Forelimb muscle (tissue), 1 donor: ENCODE measurements at regions not wholly inside any gene's neighbourhood (a gene's known extent, or its start where the extent isn't known, plus 50 kb on each side); places are given as distances from the start of the nearest gene placed in this dataset.
"Not testable (repeated sequence)": the region's sequence is repeated elsewhere in the genome, so short reads cannot be mapped to it uniquely, and the experiment has no call there.

Experiments
- DNase-seq: peaks from one replicate; pipeline ENCODE4 v3.0.0-alpha.2; 2013; ENCODE audit warnings: low read depth

DNA sequence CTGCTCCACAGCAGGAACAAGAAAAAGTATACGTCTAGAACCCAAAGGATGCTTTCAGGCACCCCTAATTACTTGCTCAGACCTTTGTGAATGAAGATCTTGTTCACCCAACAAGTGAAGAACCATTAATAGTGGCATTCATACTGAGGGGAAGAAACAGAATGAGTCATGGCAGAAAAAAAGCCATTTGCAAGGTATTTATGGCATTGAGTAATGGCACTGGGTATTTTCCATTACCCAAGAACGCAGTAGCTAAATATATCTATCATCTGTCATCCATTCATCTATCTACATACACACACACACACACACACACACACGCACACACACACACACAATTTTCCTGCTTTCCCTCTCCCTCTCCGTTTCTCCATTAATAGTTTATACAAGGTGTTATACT, 56.4 kb upstream of the XIRP2 start:
- no peak for DNase-seq

DNA sequence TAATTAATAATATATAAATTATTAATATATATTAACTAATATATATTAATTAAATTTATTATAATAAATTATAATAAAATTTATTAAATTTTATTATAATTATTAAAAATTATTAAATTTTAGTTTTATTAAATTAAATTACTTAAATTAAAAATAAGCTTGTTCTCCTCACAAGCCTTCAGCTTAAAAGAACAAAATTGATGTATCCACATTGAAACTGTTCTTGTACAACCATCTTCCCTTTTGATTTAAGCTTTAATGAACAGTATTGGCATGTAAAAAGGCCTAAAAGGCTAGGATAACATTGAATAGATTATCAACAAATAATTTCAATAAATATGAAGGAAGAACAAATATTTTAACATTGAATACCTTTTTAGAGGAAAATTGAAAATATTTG, 62.4 kb upstream of the XIRP2 start:
- no peak for DNase-seq

DNA sequence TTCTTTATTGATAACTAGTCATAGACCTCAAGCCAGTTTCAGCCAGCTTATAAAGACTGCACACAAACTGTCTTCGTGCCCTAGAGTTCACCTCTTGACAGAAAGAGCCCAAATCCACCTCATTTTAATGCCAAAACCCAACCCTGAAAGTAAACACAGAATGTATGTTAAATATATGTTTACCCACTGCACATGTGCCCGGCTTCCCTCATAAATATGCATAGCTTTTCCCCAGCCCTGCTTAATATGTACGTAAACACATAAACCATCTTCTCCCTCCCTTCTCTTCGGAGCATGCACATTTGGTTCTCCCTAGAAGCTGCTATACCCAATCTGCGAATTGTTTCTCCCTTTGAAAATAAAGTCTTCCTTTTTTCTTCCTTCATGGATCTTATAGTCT, 73.9 kb upstream of the XIRP2 start:
- DNase-seq: no peak

DNA sequence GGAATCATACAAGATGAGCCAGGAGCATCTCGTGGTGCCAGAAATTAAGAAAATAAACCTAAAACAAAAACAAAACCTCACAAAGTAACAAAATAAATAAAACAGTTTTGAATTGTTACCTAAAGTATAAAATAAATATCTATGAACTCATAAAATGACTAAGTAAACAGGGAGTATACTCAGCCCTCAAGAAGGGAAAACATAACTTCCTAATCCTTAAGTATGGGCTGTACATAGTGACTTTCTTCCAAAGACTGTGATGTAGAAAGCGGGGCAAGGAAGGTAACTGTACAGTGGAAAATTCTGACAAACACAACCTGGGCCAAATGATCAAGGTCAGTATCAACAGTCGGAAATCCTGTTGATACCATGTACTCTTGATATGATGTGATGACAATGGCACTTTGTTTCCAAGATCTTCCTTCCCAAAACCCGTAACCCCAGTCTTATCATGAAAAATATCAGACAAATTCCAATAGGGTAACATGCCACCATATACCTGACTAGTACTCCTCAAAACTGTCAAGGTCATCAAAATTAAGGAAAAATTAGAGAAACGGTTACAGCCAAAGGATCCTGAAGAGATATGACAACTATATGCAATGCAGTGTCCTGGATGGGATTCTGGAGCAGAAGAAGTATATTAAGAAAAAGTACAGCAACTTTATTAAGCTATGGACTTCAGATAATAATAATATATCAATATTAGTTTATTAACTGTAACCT, 76.0 kb upstream of the XIRP2 start:
- no peak for DNase-seq

DNA sequence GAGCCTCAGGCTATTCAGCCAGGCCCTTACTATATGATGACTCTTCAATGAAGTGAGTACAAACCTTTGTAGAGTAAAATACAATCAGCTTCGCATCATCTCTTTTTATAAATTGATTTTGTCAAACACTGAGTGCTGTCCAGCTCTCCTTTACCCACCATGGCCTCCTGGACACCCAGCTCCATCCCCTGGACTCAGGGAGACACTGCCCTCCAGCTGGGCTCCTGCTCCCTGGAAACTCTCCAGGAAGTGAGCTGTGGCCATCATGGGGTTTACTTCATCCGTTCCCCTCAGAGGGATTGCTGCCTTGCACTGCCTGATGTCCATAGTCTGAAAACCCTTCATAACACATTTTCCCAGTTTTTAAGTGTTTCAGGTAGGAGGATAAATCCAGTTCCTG, 82.5 kb upstream of the XIRP2 start:
- no peak for DNase-seq

DNA sequence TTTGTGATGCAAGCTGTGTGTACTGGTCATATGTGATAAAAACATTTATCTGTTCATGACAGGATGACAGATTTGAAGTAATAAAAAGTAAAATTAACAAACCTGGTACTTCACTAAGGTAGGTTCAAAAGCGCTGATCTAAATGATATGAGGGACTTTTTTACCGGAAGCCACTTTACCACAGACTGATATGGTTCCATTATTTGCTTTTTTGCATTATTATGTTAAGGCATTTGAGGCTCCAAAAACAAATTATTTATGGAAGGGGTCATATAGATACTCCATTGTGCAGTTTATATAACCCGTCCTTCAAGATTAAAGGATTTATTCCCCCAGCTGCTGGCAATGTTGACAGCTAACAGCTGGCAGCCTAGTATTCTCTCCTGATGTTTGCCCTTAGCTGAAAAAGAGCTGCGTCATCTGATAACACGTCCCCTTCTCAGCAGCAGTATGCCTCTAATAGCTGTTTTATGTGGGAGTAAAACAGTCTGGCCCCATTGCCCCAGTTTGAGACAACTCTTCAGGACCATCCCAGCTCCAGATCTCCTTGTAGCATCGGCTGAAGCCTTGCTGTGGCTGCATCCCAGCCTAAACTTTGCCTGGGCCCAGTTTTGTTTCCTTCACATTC, 84.8 kb upstream of the XIRP2 start:
- no peak for DNase-seq

DNA sequence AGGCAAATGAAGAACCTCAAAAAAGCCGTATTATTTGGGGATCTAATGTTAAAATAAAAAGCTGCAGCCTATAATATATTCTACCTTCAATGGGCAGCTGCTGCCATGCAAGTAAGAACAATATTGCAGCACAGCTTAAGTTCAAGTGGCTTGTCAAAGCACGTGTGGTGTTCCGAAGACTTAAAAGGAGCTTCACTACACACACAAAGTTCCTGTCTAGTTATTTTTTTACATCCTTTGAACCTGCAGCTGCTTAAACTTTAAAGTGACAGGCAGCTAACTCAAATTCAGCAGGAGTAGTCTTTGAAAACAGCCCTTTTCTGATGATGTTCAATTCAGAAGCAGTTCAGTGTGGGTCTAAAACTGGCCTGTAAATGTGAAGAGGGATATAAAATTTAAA, 85.8 kb upstream of the XIRP2 start:
- DNase-seq: no peak

DNA sequence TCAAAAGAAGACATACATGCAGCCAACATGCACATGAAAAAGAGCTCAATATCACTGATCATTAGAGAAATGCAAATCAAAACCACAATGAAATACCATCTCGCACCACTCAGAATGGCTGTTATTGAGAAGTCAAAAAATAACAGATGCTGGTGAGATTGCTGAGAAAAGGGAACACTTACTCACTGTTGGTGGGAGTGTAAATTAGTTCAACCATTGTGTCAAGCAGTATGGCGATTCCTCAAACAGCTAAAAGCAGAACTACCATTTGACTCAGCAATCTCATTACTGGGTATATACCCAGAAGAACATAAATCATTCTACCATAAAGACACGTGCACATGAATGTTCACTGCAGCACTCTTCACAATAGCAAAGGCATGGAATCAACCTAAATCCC, 95.5 kb upstream of the XIRP2 start:
- no peak for DNase-seq

DNA sequence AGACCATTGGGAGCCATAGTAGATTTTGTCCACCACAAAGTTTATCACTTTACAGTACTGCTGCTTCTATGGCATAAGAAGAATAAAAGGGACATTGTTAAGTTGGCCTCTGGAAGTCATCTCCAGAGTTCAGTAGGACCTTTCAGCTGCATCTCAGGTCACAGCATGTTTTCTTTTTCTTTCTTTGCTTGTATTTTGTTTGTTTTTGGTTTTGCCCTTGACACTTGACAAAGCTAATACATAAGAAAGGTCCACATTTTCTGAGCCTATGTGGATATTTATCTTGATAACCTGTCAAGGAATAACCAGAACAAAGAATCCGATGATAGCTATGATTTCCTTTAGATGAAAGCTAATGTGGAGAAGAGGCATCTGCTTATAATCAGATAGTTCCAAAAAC, 101.6 kb upstream of the XIRP2 start:
- DNase-seq: no peak

DNA sequence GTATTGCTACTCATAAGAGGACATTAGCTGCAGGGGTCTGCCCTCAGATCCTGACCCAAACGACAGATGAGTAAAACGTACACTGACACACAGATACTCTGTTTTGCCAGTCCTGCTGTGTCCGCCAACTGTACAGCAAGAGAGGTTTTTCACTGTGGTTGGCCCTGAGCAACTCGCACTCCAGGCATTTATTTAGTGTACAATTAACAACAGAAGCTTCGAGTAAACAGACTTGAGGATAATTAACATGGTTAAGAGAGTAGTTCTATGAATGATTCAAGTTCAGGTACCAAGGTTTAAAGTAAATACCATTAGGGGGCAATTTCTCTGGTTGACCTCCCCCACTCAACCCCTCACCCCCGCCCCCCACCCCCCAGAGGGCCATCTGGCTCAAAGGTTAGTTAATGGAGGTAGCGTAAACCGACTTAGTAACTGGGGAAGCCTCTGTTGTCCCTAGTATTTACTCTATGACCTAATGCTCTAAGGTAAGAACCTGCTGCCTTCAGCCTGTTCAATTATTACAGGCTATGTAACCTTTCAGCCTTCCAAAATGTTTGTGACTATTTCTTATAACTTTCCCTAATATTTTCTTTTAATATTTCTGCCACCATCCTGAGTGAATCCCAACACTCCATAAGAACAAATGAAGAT, 103.9 kb upstream of the XIRP2 start:
- DNase-seq: no peak

DNA sequence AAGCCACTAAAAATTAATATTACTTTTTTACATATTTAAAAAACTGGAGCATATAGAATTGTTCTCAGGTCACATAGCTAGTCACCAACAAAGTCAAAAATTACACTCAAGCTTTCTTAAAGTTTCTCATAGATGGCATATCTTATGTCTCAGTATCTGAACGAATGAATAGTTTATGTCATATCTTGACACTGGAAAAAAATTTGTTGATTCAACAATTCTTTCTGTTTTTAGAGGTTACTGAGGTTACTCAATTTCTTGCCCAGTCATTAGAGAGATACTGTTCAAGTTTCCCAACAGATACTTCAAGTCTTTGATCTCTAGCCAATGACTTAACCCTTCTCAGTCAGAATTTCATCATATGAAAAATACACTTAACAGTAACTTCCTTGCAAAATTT, 113.1 kb upstream of the XIRP2 start:
- no peak for DNase-seq

DNA sequence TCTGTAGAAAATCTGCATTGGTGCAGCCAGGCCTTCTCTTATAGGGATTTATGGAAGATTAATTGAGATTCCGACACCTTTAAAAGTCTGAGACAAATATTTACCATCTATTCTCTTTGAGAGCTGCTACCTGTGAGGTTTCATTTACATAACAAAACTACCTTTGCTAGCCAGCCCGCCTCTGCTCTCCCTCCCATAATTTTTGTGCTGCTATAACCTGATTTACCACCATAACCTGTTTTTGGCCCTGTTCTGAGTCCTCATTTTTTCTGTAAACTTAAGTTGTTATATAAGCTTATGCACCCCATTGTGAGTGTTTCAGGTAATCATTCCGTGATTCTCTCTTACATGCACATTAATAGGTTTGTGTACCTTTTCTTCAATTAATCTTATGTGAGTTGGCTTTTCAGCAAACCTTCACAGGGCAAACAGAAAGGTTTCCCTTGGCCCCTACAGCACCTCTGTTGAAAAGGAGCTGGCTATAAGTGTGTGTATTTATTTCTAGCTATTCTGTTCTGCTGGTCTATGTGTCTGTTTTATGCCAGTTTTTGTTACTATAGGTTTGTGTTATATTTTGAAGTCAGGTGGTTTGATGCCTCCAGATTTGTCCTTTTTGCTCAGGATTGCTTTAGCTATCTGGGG, 114.9 kb upstream of the XIRP2 start:
- DNase-seq: no peak

DNA sequence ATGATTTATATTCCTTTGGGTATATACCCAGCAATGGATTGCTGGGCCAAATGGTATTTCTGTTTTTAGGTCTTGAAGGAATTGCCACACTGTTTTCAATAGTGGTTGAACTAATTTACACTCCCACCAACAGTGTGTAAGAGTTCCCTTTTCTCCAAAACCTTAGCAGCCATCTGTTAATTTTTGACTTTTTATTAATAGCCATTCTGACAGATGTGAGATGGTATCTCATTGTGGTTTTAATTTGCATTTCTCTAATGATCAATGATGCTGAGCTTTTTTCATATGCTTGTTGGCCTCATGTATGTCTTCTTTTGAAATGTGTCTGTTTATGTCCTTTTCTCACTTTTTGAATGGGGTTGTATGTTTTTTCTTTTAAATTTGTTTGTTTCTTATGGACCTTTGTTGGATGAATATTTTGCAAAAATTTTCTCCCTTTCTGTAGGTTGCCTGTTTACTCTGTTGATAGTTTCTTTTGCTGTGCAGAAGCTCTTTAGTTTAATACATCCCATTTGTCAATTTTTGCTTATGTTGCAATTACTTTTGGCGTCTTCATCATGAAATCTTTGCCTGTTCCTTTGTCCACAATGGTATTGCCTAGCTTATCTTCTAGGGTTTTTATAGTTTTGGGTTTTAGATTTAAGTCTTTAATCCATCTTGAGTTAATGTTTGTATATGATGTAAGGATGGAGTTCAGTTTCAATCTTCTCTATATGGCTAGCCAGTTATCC, 119.7 kb upstream of the XIRP2 start:
- no peak for DNase-seq

DNA sequence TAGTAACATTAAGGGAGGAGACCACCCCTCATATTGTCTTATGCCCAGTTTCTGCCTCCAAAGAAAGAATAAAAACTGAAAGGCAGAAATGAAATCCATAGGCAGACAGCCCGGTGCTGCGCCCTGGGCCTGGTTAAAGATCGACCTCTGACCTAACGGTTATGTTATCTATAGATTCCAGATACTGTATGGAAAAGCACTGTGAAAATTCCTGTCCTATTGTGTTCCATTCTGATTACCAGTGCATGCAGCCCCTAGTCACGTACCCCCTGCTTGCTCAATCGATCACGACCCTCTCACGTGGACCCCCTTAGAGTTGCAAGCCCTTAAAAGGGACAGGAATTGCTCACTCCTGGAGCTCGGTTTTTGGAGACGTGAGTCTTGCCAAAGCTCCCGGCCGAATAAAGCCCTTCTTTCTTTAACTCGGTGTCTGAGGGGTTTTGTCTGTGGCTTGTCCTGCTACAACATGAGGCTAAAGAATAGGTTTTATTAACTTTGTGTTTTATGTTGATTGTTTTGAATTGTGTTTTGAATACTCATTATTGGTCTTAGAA, 121.4 kb upstream of the XIRP2 start:
- not testable (repeated sequence) for DNase-seq

DNA sequence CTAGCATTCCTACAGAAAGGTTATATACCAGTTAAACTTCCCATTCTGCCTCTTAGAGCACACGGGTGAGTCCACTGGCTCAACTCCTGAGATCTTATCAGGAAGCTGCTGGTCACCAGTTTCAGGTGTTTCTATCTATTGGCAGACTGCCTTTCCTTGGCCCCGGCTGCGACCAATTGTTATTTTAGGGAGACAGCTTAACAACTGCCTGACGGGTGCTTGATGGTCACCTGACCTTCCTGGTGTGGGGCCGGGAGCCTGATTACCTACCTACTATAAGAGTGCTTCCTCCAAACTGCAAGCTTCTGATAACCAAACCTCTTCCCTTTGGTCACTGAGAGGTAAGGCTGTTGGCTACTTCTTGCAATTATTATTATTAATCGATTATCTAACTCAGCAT, 122.1 kb upstream of the XIRP2 start:
- DNase-seq: no peak

DNA sequence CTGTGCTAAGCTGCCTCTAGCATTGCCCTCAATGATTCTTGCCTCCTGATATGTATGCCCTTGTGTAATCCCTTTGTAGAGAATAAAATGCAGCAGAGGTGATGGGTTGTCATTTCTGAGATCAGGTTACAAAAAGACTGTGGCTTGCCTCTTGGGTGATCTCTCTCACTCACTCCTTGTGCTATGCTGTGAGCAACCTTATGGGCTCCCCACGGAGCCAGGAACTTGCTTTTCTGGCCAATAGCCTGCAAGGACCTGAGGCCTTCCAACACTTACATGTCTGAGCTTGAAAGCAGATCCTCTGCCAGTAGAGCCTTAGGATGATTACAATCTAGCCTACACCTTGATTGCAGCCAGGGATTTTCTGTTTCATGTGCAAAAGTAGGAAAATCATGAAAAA, 123.1 kb upstream of the XIRP2 start:
- DNase-seq: no peak

DNA sequence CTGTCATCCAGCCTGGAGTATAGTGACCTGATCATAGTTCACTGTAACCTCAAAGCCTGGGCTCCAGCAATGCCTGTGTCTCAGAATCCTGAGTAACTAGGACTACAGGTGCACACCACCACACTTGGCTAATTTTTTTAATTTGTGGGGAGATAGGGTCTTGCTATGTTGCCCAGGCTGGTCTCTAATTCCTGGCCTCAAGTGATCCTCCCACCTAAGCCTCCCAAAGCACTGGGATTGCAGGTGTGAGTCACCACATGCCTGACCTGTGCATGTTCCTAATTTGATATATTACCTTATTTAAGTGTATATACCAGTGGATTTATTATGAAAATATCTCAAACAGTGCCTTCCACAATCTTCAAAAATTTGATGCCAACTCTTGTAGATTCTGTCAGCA, 123.6 kb upstream of the XIRP2 start:
- no peak for DNase-seq

DNA sequence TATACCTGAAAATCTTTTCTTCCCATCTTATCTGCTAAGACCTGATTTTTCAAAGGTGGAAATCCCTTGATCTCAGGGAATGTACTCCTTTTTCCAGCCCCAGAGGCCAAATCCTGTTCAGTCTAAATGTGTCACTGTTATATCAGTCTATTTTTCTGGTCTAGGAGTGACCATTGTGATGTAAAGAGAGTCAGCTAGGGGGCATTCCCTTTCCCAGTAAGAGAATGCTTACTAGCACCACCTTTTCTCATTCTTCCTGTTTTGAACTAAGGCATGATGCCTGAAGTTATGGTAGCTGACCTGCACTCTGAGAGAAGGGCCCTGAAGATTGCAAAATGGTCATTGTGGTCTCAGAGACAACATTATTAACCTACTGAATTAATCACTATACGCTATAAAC, 124.1 kb upstream of the XIRP2 start:
- no peak for DNase-seq

DNA sequence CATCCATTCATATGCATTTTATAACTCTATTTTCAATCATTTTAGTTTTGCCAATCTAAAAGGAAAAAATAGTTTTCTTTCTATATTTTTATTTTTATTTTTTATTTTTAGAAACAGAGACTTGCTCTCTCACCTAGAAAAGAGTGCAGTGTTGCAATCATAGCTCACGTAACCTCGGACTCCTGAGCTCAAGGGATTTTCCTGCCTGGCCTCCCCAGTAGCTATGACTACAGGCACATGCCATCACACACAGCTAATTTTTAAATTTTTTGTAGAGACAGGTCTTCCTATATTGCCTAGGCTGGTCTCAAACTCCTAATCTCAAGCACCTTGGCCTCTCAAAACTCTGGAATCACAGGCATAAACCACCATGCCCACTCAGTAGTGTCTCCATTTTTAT, 125.5 kb upstream of the XIRP2 start:
- DNase-seq: no peak

DNA sequence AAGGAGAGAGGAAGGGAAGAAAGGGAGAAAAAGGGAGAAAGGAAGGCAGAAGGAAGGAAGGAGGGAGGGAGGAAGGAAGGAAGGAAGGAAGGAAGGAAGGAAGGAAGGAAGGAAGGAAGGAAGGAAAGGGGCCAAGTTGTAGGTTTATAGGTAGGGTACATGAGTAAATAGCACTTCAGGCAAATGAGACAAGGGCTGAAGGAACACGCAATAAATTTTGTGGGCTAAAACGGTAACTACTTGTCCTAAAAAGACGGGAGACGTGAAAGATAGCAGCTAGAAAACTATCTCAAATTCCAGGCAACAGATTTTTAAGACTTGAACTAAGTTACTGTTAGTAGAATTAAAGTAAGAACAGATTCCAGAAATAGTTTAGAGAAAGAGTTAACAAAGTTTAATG, 129.3 kb upstream of the XIRP2 start:
- no peak for DNase-seq

DNA sequence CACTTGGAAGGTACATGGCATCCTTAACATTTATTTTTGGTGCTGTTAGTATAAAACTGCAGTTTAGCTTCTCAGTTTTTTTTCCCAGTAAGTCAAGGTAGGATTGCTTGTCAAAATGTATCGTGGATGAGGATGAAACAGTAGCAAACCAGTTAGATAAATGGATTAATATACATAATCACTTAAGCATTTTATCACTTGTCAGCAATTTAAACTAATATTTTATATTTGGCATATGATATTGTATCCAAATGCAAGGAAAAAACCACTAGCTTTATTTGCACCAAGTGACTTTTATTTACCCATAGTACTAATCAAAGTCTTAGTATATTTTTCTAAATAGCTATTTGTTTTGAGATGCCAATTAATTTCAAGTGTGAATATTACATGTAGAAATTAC, 137.7 kb upstream of the XIRP2 start:
- DNase-seq: no peak

DNA sequence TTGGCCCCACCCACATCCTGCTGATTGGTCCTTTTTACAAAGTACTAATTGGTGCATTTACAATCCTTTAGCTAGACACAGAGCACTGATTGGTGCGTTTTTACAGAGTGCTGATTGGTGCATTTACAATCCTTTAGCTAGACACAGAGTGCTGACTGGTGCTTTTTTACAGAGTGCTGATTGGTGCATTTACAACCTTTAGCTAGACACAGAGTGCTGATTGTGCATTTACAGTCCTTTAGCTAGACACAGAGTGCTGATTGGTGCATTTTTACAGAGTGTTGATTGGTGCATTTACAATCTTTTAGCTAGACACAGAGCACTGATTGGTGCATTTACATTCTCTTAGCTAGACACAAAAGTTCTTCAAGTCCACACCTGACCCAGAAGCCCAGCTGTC, 144.2 kb upstream of the XIRP2 start:
- DNase-seq: not testable (repeated sequence)
